ENCODE measurements at regions not wholly inside any gene's neighbourhood (a gene's known extent, or its start where the extent isn't known, plus 50 kb on each side); places are given as distances from the start of the nearest gene placed in this dataset.

GRCh38 chr1:69321311-69321710 is 246.4 kb upstream of the LRRC7 start:
- TF ChIP-seq POLR2AphosphoS5 (IDR thresholded peaks at IDR 0.05) (no peak), CTCF (IDR thresholded peaks at IDR 0.05) (no peak), POLR2A (IDR thresholded peaks at IDR 0.05) (no peak)

Data from breast epithelium (tissue), 3 donors.